Spleen (tissue), 7 donors: ENCODE measurements at regions not wholly inside any gene's neighbourhood (a gene's known extent, or its start where the extent isn't known, plus 50 kb on each side); places are given as distances from the start of the nearest gene placed in this dataset.

ENCODE experiments used
- POLR2A ChIP-seq, 3 donors: fragments of 450-650 bp; IDR thresholded peaks; one replicate each; pipeline ENCODE4 v1.5.1; 2017; ENCODE audit warnings: antibody characterized with exemption in 3 of 3, mild to moderate bottlenecking in 1 of 3
- POLR2AphosphoS5 ChIP-seq, 3 donors: sonication (generic); formaldehyde crosslinking; IDR thresholded peaks; one replicate each; pipeline ENCODE4 v1.5.1; 2017; ENCODE audit warnings: antibody characterized with exemption in 3 of 3
- TF ChIP-seq, protein P1 (sequence below), 11 experiments: fragments of 200-600 bp in 7 of 11; fragments of 450-650 bp in 4 of 11; sonication (generic) in 4 of 11; IDR thresholded peaks in 8 of 11; conservative IDR thresholded peaks in 3 of 11; 1 replicate in 7 of 11; 2 replicates in 4 of 11; pipeline versions ENCODE4 v1.4.0 to v1.8.0; 2016 to 2021; ENCODE audit warnings: antibody characterized with exemption in 11 of 11, inconsistent platforms in 4 of 11, mild to moderate bottlenecking in 1 of 11
- donor health status: DM: no; HTN: no; CAD: no; lungs with moderate emphysema.
- donor health status: DM: no; HTN: no; CAD: no.
- donor health status: DM: no; HTN: no; CAD: no.

DNA sequence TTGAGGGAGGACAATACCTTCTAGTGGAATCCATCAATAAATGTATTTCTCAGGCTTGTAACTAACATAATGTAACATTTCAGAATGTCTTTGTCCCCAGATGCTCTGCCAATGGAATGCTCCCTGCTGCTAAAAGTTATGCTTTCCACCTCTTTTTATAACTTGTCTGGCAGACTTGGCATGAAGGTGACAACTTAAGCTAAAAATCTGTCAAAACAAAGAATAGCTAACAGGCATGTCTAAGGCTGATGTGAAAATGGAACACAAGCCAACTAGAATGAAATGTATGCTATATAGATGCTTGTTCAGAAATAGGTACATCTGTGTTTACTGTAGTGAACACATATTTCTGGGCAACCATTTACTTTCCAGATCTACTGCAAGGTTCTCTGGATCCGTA is 467.9 kb downstream of the MRPL39 start:
- TF ChIP-seq POLR2A (IDR thresholded peaks at IDR 0.05) = no peak
- TF ChIP-seq, protein P1, sequence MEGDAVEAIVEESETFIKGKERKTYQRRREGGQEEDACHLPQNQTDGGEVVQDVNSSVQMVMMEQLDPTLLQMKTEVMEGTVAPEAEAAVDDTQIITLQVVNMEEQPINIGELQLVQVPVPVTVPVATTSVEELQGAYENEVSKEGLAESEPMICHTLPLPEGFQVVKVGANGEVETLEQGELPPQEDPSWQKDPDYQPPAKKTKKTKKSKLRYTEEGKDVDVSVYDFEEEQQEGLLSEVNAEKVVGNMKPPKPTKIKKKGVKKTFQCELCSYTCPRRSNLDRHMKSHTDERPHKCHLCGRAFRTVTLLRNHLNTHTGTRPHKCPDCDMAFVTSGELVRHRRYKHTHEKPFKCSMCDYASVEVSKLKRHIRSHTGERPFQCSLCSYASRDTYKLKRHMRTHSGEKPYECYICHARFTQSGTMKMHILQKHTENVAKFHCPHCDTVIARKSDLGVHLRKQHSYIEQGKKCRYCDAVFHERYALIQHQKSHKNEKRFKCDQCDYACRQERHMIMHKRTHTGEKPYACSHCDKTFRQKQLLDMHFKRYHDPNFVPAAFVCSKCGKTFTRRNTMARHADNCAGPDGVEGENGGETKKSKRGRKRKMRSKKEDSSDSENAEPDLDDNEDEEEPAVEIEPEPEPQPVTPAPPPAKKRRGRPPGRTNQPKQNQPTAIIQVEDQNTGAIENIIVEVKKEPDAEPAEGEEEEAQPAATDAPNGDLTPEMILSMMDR (IDR thresholded peaks at IDR 0.05 in 8 of 11, conservative IDR thresholded peaks at IDR 0.05 in 3 of 11) = no peak
- TF ChIP-seq POLR2AphosphoS5 (IDR thresholded peaks at IDR 0.05) = no peak
